Peyer's patch (tissue), 4 donors: ENCODE measurements at regions not wholly inside any gene's neighbourhood (a gene's known extent, or its start where the extent isn't known, plus 50 kb on each side); places are given as distances from the start of the nearest gene placed in this dataset.
"Not testable (repeated sequence)": the region's sequence is repeated elsewhere in the genome, so short reads cannot be mapped to it uniquely, and the experiment has no call there.

Experiments
- CTCF ChIP-seq, 6 experiments: fragments of 450-650 bp in 4 of 6; fragments of 200-600 bp in 2 of 6; sonication (generic) in 1 of 6; IDR thresholded peaks; one replicate each; pipeline ENCODE4 v1.5.1; 2017 to 2019; ENCODE audit warnings: antibody characterized with exemption in 6 of 6, mild to moderate bottlenecking in 3 of 6, moderate library complexity in 1 of 6
- POLR2A ChIP-seq, 2 donors: fragments of 450-650 bp; IDR thresholded peaks; one replicate each; pipeline ENCODE4 v1.5.1; 2017; ENCODE audit warnings: antibody characterized with exemption in 2 of 2, mild to moderate bottlenecking in 2 of 2, moderate library complexity in 2 of 2

DNA sequence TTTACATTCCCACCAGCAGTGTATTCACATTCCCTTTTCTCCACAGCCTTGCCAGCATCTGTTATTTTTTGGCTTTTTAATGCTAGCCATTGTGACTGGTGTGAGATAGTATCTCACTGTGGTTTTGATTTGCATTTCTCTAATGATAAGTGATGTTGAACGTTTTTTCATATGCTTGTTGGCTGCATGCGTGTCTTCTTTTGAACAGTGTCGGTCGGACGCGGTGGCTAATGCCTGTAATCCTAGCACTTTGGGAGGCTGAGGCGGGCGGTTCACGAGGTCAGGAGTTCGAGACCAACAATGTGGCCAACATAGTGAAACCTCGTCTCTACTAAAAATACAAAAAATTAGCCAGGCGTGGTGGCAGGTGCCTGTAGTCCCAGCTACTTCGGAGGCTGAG is 50.6 kb upstream of the LAS1L start:
- not testable (repeated sequence) for TF ChIP-seq CTCF, POLR2A (IDR thresholded peaks at IDR 0.05)
